ENCODE measurements at regions not wholly inside any gene's neighbourhood (a gene's known extent, or its start where the extent isn't known, plus 50 kb on each side); places are given as distances from the start of the nearest gene placed in this dataset.

DNA sequence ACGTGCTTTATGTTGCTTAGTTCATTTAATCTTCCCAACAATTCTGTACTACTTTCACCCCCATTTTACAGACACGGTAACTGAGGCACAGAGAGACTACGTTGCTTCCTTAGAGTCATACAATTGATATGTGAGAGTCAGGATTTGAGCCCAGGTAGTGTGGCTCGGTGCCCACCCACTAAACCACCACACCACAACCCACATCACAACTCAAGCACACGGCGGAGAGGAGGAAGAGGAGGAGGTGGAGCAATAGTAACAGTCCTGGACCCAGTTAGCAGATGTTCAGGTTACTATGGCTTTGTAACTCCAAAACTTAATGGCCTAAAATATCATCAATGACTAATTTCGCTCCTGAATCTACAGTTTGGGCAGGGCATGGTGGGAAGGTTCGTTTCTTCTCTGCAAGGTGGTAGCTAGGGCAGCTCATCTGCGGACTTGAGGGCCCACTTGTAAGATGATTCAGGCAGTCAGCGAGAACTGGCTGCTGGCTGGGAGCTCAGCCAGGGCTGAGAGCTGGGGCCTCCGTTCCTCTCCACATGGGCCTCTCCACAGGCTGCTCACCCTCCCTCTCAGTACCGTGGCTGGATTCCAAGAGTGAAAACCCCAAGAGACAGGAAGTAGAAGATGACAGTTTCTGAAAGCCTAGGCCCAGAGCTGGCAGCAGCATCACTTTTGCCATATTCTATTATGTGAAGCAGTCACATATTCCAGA lies 167.1 kb downstream of the ZFP36L2 start:
- Histone ChIP-seq H3K9me3 (ENCODE audit: control insufficient read depth, insufficient read depth, low read length) (peaks cover 9% of the 10 kb centered on the region; the same call in 1 of the 2 replicates), H3K27me3 (ENCODE audit: control insufficient read depth, insufficient read depth, low read length) (no peaks in the 10 kb centered on the region), H3K27ac (ENCODE audit: low read depth, low read length) (peak overlapping the region; percentile 49), H3K4me3 (ENCODE audit: low read depth, low read length) (no peak overlapping the region)
- TF ChIP-seq, protein P1, sequence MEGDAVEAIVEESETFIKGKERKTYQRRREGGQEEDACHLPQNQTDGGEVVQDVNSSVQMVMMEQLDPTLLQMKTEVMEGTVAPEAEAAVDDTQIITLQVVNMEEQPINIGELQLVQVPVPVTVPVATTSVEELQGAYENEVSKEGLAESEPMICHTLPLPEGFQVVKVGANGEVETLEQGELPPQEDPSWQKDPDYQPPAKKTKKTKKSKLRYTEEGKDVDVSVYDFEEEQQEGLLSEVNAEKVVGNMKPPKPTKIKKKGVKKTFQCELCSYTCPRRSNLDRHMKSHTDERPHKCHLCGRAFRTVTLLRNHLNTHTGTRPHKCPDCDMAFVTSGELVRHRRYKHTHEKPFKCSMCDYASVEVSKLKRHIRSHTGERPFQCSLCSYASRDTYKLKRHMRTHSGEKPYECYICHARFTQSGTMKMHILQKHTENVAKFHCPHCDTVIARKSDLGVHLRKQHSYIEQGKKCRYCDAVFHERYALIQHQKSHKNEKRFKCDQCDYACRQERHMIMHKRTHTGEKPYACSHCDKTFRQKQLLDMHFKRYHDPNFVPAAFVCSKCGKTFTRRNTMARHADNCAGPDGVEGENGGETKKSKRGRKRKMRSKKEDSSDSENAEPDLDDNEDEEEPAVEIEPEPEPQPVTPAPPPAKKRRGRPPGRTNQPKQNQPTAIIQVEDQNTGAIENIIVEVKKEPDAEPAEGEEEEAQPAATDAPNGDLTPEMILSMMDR (IDR thresholded peaks at IDR 0.05; ENCODE audit: low read depth, low read length) = no peak
- DNase-seq (ENCODE audit: low read depth, low spot score) = peak; percentile 89
- CTCF ChIA-PET = no interaction called here
- POLR2A ChIA-PET = interaction anchor here (0.7 to 1.0 kb wide), 4 partner anchors 15 to 167 kb away, joined by 3 read pairs; partner anchors contain the start of gene ZFP36L2

DNA sequence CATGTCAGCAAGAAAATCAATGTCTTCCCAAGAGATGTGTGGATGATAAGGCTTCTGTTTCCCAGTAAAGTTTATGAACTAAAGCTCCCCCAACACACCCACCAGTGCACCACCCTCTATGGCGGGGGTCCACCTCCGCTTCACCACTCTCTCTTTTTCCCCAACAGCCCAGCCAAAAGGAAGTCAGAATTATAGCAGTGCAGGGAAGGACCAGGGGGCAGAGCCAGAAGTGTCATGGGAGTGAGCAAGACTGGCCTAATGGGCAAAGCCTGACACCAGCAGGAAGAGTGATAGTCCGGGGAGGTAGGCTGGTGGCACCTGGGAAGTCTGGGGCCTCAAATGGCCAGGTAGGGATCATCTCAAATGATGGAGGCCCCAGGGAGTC lies 167.7 kb downstream of the ZFP36L2 start:
- CTCF ChIA-PET = no interaction called here
- H3K27me3 ChIP-seq (ENCODE audit: control insufficient read depth, insufficient read depth, low read length) = no peaks in the 10 kb centered on the region
- no peak for DNase-seq (ENCODE audit: low read depth, low spot score)
- no peak overlapping the region for H3K4me3 ChIP-seq (ENCODE audit: low read depth, low read length)
- POLR2A ChIA-PET = interaction anchor here (1.0 kb wide), 1 partner anchor 17 kb away, joined by 3 read pairs; no protein-coding TSS in a partner anchor
- H3K9me3 ChIP-seq (ENCODE audit: control insufficient read depth, insufficient read depth, low read length) = peaks cover 9% of the 10 kb centered on the region; the same call in 1 of the 2 replicates
- no peak overlapping the region for H3K27ac ChIP-seq (ENCODE audit: low read depth, low read length)
- TF ChIP-seq, protein P1 (IDR thresholded peaks at IDR 0.05; ENCODE audit: low read depth, low read length) = no peak

DNA sequence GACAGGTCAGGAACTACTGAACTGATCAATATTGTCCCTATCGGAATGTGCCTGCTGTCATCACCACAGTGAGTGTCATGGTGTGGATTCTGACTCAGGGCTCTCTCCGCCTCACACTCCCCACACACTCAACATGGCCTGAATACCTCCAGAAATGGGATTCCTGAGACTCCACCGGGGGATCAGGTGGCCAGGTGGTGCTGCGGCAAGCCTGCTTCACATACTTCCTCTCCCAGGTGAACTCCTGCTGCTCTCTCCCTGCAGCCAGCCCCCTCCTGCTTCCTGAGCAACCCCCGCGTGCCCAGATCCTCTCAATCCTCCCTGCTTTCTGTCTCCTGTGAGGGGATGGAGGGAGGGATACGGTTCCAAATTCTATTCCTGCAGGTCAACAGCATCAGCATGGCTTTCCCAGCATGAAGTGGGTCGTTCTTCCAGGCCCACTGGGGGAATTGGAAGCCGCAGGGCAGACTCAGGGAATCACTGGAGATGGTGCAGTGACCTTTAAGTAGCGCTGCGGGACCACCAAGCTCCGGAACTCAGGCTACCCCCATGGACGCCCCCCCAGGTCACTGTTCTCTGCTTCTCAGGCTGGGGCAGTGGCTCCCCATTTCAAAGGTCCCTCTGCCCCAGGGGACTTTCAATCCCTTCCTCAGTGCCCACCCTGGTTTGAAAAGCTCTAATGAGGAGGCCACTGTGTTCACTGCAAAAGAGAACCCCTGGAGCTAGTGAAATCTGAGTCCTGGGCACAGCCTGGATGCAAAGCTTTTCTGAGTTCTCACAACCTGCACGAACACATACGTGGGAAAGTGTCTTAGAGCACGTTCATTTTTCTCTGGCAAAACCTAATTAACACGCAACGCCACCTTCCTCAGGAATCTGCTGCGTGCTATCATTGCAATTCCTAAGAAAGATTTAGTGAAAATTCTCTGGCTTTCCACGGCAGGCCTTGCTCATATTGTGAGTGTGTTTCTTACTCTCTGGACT lies 168.4 kb downstream of the ZFP36L2 start:
- no peak for DNase-seq (ENCODE audit: low read depth, low spot score)
- no peaks in the 10 kb centered on the region for H3K27me3 ChIP-seq (ENCODE audit: control insufficient read depth, insufficient read depth, low read length)
- TF ChIP-seq, protein P1 (IDR thresholded peaks at IDR 0.05; ENCODE audit: low read depth, low read length) = no peak
- CTCF ChIA-PET = no interaction called here
- no peak overlapping the region for H3K27ac ChIP-seq (ENCODE audit: low read depth, low read length)
- no peak overlapping the region for H3K4me3 ChIP-seq (ENCODE audit: low read depth, low read length)
- peaks cover 4% of the 10 kb centered on the region; the same call in 1 of the 2 replicates for H3K9me3 ChIP-seq (ENCODE audit: control insufficient read depth, insufficient read depth, low read length)
- POLR2A ChIA-PET = no interaction called here

DNA sequence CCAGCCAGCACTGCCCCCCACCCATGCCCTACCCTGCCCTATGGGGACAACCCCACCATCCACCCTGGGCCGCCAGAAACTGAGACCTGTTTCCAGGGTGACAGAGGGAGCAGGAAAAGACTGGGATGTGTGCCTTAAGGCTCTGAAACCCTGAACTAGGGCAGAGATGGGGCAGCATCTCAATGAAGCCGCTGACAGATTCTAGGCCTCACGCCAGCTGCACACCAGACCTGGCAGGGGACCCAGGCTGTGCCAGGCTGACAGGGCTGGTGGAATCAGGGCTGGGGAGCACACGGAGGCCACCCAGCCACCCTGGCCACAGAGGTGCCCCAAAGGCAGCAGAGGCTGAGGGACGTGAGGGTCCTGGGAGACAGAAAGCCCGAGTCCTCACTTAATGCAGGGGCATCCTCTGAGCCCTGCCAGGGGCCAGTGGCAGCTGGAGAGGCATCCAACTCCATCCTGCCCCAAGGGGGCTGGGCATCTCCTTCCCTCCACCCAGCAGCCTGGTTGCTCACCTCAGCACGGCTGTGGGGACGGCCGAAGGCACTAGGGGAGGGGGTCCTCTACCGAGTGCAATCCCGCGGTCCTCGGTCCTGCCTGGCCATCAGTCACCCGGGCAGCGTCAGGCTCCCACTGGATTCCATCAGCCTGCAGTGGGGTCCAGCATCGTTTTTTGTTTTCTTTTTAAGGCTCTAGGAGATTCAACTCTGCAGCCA lies 169.2 kb downstream of the ZFP36L2 start:
- POLR2A ChIA-PET = no interaction called here
- H3K4me3 ChIP-seq (ENCODE audit: low read depth, low read length) = no peak overlapping the region
- no peak for DNase-seq (ENCODE audit: low read depth, low spot score)
- CTCF ChIA-PET = no interaction called here
- peaks cover 4% of the 10 kb centered on the region; the same call in 1 of the 2 replicates for H3K9me3 ChIP-seq (ENCODE audit: control insufficient read depth, insufficient read depth, low read length)
- TF ChIP-seq, protein P1 (IDR thresholded peaks at IDR 0.05; ENCODE audit: low read depth, low read length) = no peak
- no peaks in the 10 kb centered on the region for H3K27me3 ChIP-seq (ENCODE audit: control insufficient read depth, insufficient read depth, low read length)
- H3K27ac ChIP-seq (ENCODE audit: low read depth, low read length) = no peak overlapping the region

Data from AG04450 (cell line).